ENCODE measurements at regions not wholly inside any gene's neighbourhood (a gene's known extent, or its start where the extent isn't known, plus 50 kb on each side); places are given as distances from the start of the nearest gene placed in this dataset.

DNA sequence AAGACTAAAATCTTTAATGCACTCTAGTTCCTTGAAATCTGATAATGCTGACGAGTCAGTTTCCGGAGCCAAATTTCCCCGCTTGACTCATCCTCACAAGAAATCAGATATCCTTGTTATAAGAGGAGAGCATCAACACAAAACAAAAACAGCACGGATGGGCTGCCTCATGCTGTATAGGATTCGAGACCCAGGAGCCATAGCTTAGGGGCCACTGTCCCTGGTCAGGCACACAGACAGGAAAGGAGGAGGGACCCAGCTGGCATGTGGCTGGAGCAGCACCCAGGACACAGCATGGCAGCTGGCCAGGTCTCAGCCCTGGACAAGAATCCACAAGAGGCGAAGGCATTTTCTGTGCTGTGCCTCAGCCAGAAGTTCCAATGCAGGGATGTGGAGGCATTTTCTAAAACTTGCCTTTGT lies 110.2 kb upstream of the SPATA13 start:
- peak; percentile 54 for DNase-seq (ENCODE audit: low read depth)

GRCh38 chr13:24050796-24051715 lies 109.5 kb upstream of the SPATA13 start:
- DNase-seq (ENCODE audit: low read depth): no peak

GRCh38 chr13:24052547-24053518 lies 107.7 kb upstream of the SPATA13 start:
- no peak for DNase-seq (ENCODE audit: low read depth)

GRCh38 chr13:24053519-24054251 lies 106.8 kb upstream of the SPATA13 start:
- peak; percentile 61 for DNase-seq (ENCODE audit: low read depth)

DNA sequence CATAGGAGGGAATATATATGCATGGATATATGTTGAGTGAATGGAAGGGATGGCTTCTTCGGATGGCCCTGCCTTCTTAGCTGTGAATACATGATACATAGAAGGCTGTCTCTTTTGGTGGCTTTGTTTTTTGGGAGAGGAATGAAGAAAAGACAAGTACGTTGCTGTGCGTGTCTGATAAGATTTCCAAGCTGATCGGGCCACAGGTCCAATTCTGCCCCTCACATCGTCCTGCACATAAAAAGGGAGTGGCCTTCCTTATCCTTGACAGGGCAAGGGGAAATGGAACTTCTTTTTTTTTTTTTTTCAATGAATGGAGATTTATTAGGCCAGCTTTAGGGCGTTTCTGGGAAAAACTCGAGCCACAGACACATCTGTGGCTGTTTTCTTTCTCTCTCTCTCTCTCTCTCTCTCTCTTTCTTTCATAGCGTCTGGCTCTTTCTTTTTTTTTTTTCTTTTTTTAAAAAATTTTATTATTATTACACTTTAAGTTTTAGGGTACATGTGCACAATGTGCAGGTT lies 103.8 kb upstream of the SPATA13 start:
- DNase-seq (ENCODE audit: low read depth): no peak

DNA sequence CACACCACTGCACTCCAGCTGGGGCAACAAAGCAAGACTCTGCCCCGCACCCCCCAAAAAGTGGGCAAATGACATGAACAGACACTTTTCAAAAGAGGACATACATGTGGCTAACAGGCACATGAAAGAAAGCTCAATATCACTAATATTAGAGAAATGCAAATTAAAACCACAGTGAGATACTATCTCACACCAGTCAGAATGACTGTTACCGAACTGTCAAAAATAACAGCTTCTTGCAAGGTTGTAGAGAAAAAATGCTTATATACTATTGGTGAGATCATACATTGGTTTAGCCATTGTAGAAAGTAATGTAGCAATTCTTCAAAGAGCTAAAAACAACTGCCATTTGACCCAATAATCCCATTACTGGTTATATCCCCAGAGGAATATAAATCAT lies 99.5 kb upstream of the SPATA13 start:
- DNase-seq (ENCODE audit: low read depth): no peak

DNA sequence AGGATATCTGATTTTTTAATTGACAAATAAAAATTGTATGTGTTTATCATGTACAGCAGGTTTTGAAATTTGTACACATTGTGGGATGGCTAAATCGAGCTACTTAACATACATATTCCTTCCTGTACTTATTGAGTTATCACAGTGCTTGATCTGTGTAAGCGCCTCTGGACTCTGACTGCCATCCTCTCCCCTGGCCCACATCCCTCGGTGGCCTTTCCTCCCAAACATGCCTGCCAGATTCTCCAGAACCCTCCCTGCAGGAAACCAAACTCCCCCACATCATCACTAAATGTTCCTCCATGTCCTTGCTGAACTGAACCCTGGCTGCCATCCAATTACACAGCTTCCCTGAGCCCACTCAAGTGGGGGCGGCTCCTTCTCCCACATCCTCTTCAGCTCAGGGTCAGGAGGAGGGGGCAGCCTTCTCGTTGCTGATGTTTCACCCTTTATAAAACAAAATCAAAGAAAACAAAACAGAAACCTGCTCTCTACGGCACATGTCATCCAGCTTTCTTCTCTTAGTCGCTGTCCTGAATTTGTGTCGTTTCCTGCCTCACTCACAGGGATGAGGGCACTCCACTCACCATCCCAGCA lies 97.1 kb upstream of the SPATA13 start:
- DNase-seq (ENCODE audit: low read depth): peak; percentile 23

DNA sequence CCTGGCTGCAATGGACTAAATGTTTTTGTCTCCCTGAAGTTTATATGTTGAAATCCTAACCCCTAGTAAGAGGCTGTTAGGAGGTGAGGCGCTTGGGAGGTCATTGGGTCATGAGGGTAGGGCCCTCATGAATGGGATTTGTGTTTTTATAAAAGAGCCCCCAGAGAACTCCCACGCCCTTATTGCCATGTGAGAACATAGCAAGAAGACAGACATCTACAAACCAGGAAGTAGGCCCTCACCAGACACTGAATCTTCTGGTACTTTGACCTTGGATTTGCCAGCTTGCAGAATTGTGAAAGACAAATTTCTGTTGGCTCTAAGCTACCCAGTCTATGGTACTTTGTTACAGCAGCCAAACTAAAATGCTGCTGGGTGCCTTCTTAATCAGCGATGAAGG lies 96.1 kb upstream of the SPATA13 start:
- DNase-seq (ENCODE audit: low read depth): no peak

DNA sequence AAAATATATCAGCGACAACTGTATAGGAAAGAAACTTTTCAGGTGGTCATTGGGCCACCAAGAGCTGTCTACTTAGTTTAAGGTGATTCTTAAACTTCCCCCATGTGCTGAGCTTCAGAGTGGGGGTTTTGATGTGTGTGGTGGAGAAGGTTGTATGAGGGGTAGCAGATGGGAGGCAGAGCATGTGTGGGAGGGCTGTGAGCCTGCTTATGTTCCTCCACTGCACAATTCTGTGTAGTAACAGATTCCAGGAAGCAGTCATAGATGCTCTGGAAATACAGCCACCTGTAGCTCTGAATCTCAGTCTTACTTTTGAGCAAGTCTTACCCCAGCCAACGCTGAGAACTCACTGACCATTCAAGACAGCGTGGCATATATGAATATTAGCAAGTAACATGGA lies 95.3 kb upstream of the SPATA13 start:
- DNase-seq (ENCODE audit: low read depth): no peak

DNA sequence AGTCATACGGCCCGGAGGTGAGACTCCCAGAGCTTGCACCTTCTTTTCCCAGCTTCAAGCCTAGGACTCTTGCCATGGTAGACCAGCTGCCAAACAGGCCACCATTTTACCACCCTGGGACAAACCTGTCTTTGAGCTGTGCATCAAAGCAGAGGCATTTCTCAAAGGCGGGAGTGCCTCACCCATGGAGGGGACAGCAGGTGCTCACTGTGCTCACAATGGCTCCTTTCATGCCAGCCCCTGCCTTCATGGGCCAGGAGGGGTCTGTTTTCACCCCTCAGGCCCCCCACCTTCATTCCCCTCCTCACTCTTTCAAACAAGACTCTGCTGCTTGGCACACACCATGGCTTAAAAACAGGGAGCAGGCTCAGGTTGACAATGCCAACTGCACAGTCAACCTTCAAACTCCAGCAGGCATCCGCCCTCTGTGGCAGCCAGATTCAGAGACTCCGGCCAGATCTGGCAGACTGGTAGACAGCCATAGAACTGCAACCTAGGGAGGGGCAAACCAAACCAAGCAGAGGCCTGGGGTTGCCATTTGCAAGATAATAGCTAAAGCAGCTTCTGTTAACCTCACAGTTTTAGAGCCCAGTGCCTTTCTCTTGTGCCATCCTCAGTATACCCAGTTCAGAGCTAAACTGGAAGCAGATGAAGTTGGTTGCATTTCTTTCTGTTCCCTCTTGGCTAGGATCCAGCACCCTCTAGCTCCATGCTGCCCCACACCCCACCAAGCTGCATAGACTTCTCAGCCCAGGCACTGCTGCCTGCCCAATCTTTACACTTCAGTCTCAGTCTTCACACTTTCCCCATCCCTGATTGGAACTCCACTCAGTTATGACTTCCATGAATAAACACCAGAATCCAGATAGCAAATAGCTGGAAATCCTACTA lies 93.9 kb upstream of the SPATA13 start:
- no peak for DNase-seq (ENCODE audit: low read depth)

DNA sequence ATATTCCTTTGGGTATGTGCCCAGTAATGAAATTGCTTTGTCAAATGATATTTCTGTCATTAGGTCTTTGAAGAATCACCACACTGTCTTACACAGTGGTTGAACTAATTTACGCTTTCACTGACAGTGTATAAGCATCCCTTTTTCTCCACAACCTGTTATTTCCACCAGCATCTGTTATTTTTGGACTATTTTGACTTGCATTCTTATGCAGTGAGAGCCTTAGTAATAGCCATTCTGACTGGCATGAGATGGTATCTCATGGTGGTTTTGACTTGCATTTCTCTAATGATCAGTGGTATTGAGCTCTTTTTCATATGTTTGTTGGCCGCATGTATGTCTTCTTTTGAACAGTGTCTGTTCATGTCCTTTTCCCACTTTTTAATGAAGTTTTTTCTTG lies 92.0 kb upstream of the SPATA13 start:
- DNase-seq (ENCODE audit: low read depth): no peak

- no peak for DNase-seq (ENCODE audit: low read depth)
Measured at GRCh38 chr13:24071016-24071415, 89.5 kb upstream of the SPATA13 start.

DNA sequence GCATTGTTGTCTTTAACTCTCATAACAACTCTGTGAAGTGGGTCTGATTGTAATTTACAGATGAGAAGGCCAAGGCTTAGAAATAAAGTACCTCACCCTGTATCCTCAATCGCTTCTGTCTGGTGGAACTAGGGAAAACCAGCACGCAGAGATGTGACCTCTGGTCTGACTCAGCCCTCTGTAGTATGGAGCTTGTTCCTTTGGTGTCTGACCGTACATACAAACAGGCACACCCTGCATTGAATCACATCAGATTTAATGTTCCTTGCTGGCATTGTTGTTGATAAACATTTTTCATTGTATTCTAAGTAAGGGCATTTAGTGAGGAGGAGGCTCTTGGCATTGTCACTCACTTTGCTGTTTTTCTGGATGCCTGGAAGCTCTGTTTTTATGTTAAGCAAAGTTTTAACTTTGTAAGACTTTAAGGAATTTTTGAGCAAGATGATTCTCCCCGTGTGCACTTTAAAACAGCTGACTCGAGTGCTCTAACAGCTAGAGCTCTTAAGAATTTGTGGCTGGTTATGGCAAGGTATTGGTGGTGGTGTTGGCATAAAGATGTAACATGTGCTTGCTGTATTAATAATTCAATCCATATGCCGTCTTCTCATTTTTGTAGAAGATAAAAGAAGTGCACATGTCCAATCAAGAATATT lies 89.0 kb upstream of the SPATA13 start:
- no peak for DNase-seq (ENCODE audit: low read depth)

DNA sequence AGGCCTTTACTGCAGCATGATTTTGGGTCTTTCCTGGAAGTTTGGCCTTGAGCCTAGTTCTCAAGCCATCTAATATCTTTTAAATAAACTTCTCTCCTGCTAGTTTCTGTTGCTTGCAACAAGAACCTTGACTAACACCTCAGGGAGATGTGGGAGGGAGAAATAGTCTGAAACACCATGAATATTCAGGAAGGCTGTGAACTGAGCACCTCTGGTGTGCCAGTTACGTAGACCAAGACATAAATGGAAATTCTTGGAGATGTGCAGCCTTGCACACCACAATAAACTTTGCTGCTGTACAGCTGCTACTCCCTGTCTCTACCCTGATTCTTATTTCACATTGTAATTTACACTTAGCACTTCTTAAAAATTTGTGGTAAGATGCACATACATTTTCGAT lies 86.9 kb upstream of the SPATA13 start:
- DNase-seq (ENCODE audit: low read depth): no peak

DNA sequence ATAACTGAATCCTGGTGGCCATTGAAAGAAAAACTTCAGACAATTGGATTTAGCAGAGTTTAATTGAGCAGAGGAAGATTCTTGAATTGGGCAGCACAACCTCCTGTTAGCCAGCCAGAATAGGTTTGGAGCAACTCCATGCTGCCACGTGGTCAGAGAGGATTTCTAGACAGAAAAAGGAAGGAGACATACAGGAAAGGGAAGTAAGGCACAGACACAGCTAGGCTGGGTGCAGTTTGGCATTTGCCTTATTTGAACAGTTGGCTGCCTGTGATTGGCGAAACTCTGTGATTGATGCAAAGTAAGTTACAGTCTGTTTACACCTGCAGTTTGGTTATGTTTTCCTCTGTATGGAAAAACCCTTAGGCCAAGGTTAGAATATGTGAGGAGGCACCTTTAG lies 85.8 kb upstream of the SPATA13 start:
- no peak for DNase-seq (ENCODE audit: low read depth)

DNA sequence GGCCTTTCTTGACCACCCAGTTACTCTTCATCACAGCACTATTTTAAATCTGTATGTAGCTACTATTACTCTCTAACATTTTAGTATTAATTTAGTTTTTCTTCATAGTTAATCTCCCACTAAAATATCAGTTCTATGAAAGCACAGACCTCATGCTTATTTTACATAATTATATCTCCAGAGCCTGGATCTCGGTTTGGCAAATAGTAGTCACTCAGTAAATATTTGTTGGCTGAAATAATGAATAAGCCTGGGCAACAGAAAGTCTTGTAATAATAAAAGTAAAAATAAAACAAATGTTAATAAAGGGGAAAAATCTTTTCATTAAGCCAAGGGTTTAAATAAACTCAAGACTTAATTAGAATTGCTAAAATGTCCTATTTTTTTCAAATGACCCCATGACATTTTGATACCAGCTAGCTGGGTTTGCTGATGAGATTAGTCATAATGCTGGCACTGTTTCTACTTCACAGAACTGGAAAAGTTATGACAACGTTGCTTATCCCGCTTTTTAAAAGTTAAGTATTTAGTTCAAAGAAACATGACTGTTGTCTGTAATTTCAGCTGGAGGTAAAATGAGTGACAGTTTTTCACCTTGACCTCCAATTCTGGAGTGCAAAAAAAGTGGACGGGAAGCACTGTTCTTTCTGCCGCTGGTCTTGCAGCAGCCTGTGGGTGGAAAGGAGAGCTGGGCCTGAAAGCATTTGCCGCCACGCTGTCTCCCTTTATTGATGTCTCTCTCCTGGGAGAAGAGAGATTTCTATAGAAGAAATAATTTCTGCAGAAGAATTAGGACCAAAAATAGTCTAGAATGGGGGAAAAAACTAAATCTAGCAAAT lies 85.2 kb upstream of the SPATA13 start:
- no peak for DNase-seq (ENCODE audit: low read depth)

- no peak for DNase-seq (ENCODE audit: low read depth)
Measured at GRCh38 chr13:24076109-24076508, 84.4 kb upstream of the SPATA13 start.

DNA sequence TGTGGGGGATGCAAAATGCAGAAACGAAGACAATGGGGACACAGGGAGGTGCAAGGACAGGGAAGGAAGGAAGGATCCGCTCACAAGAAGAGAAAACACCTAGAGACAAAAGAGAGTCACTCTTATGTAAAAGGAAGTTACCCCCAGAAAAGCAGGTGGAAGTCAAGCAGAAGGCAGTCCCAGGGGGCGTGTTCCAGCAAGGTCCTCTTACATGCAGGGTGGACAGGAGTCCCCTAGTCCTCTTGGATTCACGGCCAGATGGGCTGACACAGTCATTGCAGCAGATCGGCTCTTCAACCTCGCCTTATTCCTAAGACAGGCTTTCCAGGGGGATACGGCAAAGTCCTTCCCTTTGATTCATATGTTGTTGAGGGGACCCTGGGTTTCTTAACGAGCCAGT lies 83.9 kb upstream of the SPATA13 start:
- DNase-seq (ENCODE audit: low read depth): no peak

DNA sequence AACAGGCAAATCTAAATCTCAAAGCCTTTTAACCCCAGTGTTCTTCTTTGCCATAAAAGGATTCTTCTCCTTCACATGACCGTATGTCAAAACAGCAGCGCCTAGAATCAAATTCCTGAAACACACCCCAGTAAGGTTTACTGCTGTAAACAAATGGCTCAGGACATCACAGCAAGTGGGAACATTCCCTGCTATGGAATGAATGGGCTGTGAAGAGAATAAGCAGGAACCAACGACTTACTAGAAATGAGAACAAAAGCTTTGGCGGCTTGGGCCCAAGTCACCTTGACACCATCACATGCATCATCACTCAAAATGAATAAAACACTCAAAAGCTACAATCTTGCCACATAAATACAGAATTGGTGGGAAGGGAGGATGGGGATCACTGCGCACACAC lies 80.4 kb upstream of the SPATA13 start:
- DNase-seq (ENCODE audit: low read depth): no peak

All from Daoy (cell line).